ENCODE measurements at regions not wholly inside any gene's neighbourhood (a gene's known extent, or its start where the extent isn't known, plus 50 kb on each side); places are given as distances from the start of the nearest gene placed in this dataset.

GRCh38 chr2:14126846-14127245 lies 505.7 kb upstream of the LRATD1 start (continued):
- no peak for TF ChIP-seq RAD21 (IDR thresholded peaks at IDR 0.05 in 1 of 2, conservative IDR thresholded peaks at IDR 0.05 in 1 of 2; ENCODE audit: low read depth in 2 of 2, low read length in 2 of 2)
- no peak for TF ChIP-seq NANOG (IDR thresholded peaks at IDR 0.05; ENCODE audit: insufficient read depth, low read depth, low read length, poor library complexity, severe bottlenecking)

Data from H1 (cell line).